ENCODE measurements at regions not wholly inside any gene's neighbourhood (a gene's known extent, or its start where the extent isn't known, plus 50 kb on each side); places are given as distances from the start of the nearest gene placed in this dataset.

- intact Hi-C loops (cut with micrococcal nuclease), result no loop called here
- no peak for FAIRE-seq
Observed at GRCh38 chr21:23524685-23525084, 2082.6 kb downstream of the MRPL39 start.

More at GRCh38 chr21:23524685-23525084, 2082.6 kb downstream of the MRPL39 start:
- Histone ChIP-seq H3K36me3 (ENCODE audit: control insufficient read depth in 2 of 2, extremely low read depth in 1 of 2, insufficient read depth in 2 of 2, low read length in 2 of 2) (no peaks in the 10 kb centered on the region), H4K20me1 (replicated peaks; ENCODE audit: control insufficient read depth, extremely low read depth, insufficient read depth, low read length) (no peaks in the 10 kb centered on the region), H3K27me3 (ENCODE audit: control insufficient read depth in 2 of 2, insufficient read depth in 2 of 2, low read length in 2 of 2) (no peaks in the 10 kb centered on the region), H3K4me1 (ENCODE audit: control insufficient read depth, extremely low read depth, insufficient read depth, low read length) (no peaks in the 10 kb centered on the region), H3K9me1 (replicated peaks; ENCODE audit: control insufficient read depth, extremely low read depth, insufficient read depth, low read length) (no peaks in the 10 kb centered on the region), H3K4me3 (replicated peaks in 1 of 3; ENCODE audit: insufficient read depth in 1 of 3, low read depth in 1 of 3, low read length in 3 of 3) (no peak overlapping the region), H3K79me2 (ENCODE audit: control insufficient read depth, insufficient read depth, low read length) (no peaks in the 10 kb centered on the region), H2AFZ (ENCODE audit: low read depth, low read length) (no peak overlapping the region), H3K4me2 (ENCODE audit: insufficient read depth, low read length) (no peak overlapping the region), H3K27ac (ENCODE audit: insufficient read depth, low read depth, low read length) (no peak overlapping the region), H3K9me3 (replicated peaks; ENCODE audit: control insufficient read depth, insufficient read depth, low read length) (no peaks in the 10 kb centered on the region), H3K9ac (replicated peaks; ENCODE audit: extremely low read depth, insufficient read depth, low read length) (no peak overlapping the region)
- ChIA-PET CTCF (no interaction called here), POLR2A (no interaction called here)
- no TSS peak for BruUV-seq (replicated peaks)
- DNase-seq (ENCODE audit: low read depth, low spot score), result no peak
- dilution Hi-C loops (cut with MboI; ENCODE audit: extremely low pct_ligation_motif_present, low sequenced_read_pairs), result no loop called here
- no peak for TF ChIP-seq MYC (IDR thresholded peaks at IDR 0.05; ENCODE audit: low read depth, low read length)
- no peak for TF ChIP-seq MAX (IDR thresholded peaks at IDR 0.05; ENCODE audit: insufficient read depth, insufficient read length)
- no peak for TF ChIP-seq POLR2AphosphoS5 (IDR thresholded peaks at IDR 0.05; ENCODE audit: insufficient read depth, low read depth, low read length)
- no peak for TF ChIP-seq JUN (IDR thresholded peaks at IDR 0.05; ENCODE audit: borderline replicate concordance, insufficient read depth, insufficient read length, low read depth)
- no peak for TF ChIP-seq CTCF (IDR thresholded peaks at IDR 0.05; ENCODE audit: extremely low read depth in 1 of 2, insufficient read depth in 1 of 2, low read depth in 1 of 2, low read length in 2 of 2)
- TF ChIP-seq FOS (IDR thresholded peaks at IDR 0.05; ENCODE audit: borderline replicate concordance, insufficient read depth, low read length), result no peak
- no peak for TF ChIP-seq EZH2 (IDR thresholded peaks at IDR 0.05; ENCODE audit: borderline replicate concordance, low read depth, low read length, severe bottlenecking)
- TF ChIP-seq GATA2 (IDR thresholded peaks at IDR 0.05; ENCODE audit: insufficient read depth, insufficient read length, low read depth, low read length), result no peak
- TF ChIP-seq POLR2A (IDR thresholded peaks at IDR 0.05; ENCODE audit: low read depth, low read length), result no peak

Data from endothelial cell of umbilical vein (primary cell).